B cell (primary cell): ENCODE measurements at regions not wholly inside any gene's neighbourhood (a gene's known extent, or its start where the extent isn't known, plus 50 kb on each side); places are given as distances from the start of the nearest gene placed in this dataset.

ENCODE experiments used
- ATAC-seq: fragments of 200-7000 bp; cut with Tn5 transposase; one replicate; pipeline ENCODE4 v1.10.0; 2021; ENCODE audit warnings: low read depth, mild to moderate bottlenecking, moderate number of reproducible peaks, moderate library complexity
- CTCF ChIA-PET: fragments of 350-600 bp; sonication (Branson Sonifier 250); formaldehyde crosslinking; loops from one replicate; lab custom pipeline; 2021; ENCODE audit warnings: antibody characterized with exemption, inconsistent platforms; lab: Charles Lee
- POLR2A ChIA-PET: fragments of 350-600 bp; sonication (Branson Sonifier 250); formaldehyde crosslinking; loops from one replicate; lab custom pipeline; 2021; ENCODE audit warnings: antibody characterized with exemption; lab: Charles Lee
- DNase-seq: peaks from one replicate; pipeline ENCODE4 v3.0.0; 2013
- H2AFZ ChIP-seq: 2 replicates; pipeline ENCODE4 v1.6.1; 2012; ENCODE audit warnings: mild to moderate bottlenecking, low read depth, low read length; ENCODE audit not compliant: insufficient read depth, poor library complexity, severe bottlenecking
- H3K27ac ChIP-seq, 2 donors: 1 replicate in 1 of 2; 2 replicates in 1 of 2; pipeline ENCODE4 v1.5.1; 2012 to 2013; ENCODE audit warnings: low read length in 2 of 2, mild to moderate bottlenecking in 2 of 2, moderate library complexity in 1 of 2
- H3K27me3 ChIP-seq, 4 experiments: fragments of 200-600 bp in 1 of 4; sonication (generic) in 1 of 4; replicated peaks in 1 of 4; 1 replicate in 2 of 4; 2 replicates in 2 of 4; pipeline versions ENCODE4 v1.6.1 to v1.7.0; 2013 to 2016; ENCODE audit warnings: low read length in 3 of 4, mild to moderate bottlenecking in 2 of 4, mixed read lengths in 1 of 4, moderate library complexity in 1 of 4; ENCODE audit not compliant: insufficient read depth in 4 of 4, control insufficient read depth in 3 of 4; ENCODE audit errors: control extremely low read depth in 1 of 4
- H3K36me3 ChIP-seq, 2 experiments: replicated peaks in 1 of 2; 1 replicate in 1 of 2; 2 replicates in 1 of 2; pipeline versions ENCODE4 v1.6.1 to v1.7.1; 2013; ENCODE audit warnings: low read length in 1 of 2; ENCODE audit not compliant: insufficient read depth in 2 of 2, control insufficient read depth in 1 of 2; ENCODE audit errors: control extremely low read depth in 1 of 2, extremely low read depth in 1 of 2
- H3K4me1 ChIP-seq, 2 donors: fragments of 200-600 bp in 1 of 2; sonication (generic) in 1 of 2; 1 replicate in 1 of 2; 2 replicates in 1 of 2; pipeline versions ENCODE4 v1.5.1 to v1.6.1; 2013 to 2017; ENCODE audit warnings: low read length in 2 of 2; ENCODE audit not compliant: control insufficient read depth in 2 of 2, insufficient read depth in 2 of 2
- H3K4me2 ChIP-seq: replicated peaks from 2 replicates; pipeline ENCODE3; 2012; ENCODE audit warnings: mild to moderate bottlenecking, low read depth, low read length; ENCODE audit not compliant: poor library complexity, severe bottlenecking
- H3K4me3 ChIP-seq, 5 experiments: fragments of 200-600 bp in 1 of 5; sonication (generic) in 1 of 5; 1 replicate in 3 of 5; 2 replicates in 2 of 5; pipeline versions ENCODE4 v1.5.1 to v1.7.0; 2011 to 2016; ENCODE audit warnings: low read length in 4 of 5, mild to moderate bottlenecking in 4 of 5, low read depth in 2 of 5, control low read depth in 1 of 5, moderate library complexity in 1 of 5; ENCODE audit not compliant: insufficient read depth in 1 of 5; ENCODE audit errors: control extremely low read depth in 1 of 5, extremely low read depth in 1 of 5
- H3K79me2 ChIP-seq: fragments of 200-600 bp; sonication (generic); one replicate; pipeline ENCODE4 v1.6.0; 2016; ENCODE audit warnings: low read length; ENCODE audit not compliant: control insufficient read depth, insufficient read depth
- H3K9ac ChIP-seq: fragments of 200-600 bp; sonication (generic); 2 replicates; pipeline ENCODE4 v1.6.1; 2017; ENCODE audit warnings: mild to moderate bottlenecking, low read length, moderate library complexity
- H3K9me3 ChIP-seq, 3 donors: one replicate each; pipeline versions ENCODE4 v1.6.1 to v1.7.1; 2013; ENCODE audit warnings: low read length in 2 of 3; ENCODE audit not compliant: control insufficient read depth in 2 of 3, insufficient read depth in 1 of 3; ENCODE audit errors: control extremely low read depth in 1 of 3
- H4K20me1 ChIP-seq: 2 replicates; pipeline ENCODE4 v1.6.0; 2012; ENCODE audit warnings: mild to moderate bottlenecking, low read length; ENCODE audit not compliant: insufficient read depth, control insufficient read depth, poor library complexity, severe bottlenecking
- H3K27ac Mint-ChIP-seq: one replicate; pipeline ENCODE4 v1.8.0; 2021; ENCODE audit warnings: mixed read lengths
- H3K27me3 Mint-ChIP-seq: one replicate; pipeline ENCODE4 v1.8.0; 2021; ENCODE audit warnings: mixed read lengths
- H3K4me1 Mint-ChIP-seq: one replicate; pipeline ENCODE4 v1.8.0; 2021; ENCODE audit warnings: mixed read lengths
- H3K4me3 Mint-ChIP-seq: one replicate; pipeline ENCODE4 v1.8.0; 2021; ENCODE audit warnings: mixed read lengths
- H3K9me3 Mint-ChIP-seq: one replicate; pipeline ENCODE4 v1.8.0; 2022; ENCODE audit warnings: mixed read lengths; ENCODE audit not compliant: insufficient read depth
- CTCF ChIP-seq: fragments of 200-600 bp; IDR thresholded peaks from one replicate; pipeline ENCODE4 v1.8.0; 2022; ENCODE audit warnings: antibody characterized with exemption, mild to moderate bottlenecking
- EZH2 ChIP-seq: IDR thresholded peaks from 2 replicates; pipeline ENCODE4 v1.6.1; 2012; ENCODE audit warnings: borderline replicate concordance, low read depth, mild to moderate bottlenecking, moderate library complexity, low read length; ENCODE audit not compliant: insufficient read depth, poor library complexity, severe bottlenecking
- WGBS: methylation state at CpG from one replicate; pipeline ENCODE4 v1.1.5; 2013; ENCODE audit warnings: missing lambda C conversion rate; ENCODE audit not compliant: insufficient coverage; 5-methylcytosine and 5-hydroxymethylcytosine counted together
- intact Hi-C: fragments of 100-400 bp; cut with micrococcal nuclease; formaldehyde crosslinking; loops from one replicate; pipeline ENCODE4 v1.10.0; 2022

GRCh38 chr10:131448171-131448570, 136.7 kb upstream of the TCERG1L start:
- no peak overlapping the region for H3K4me3 ChIP-seq
- no peaks in the 10 kb centered on the region for H3K36me3 ChIP-seq
- Mint-ChIP-seq H3K27me3 (peaks cover 9% of the 10 kb centered on the region), H3K9me3 (no peaks in the 10 kb centered on the region), H3K4me3 (no peak overlapping the region), H3K4me1 (peaks cover 4% of the 10 kb centered on the region), H3K27ac (no peak overlapping the region)
- peaks cover 0 to 17% (median 0%) of the 10 kb centered on the region in 3 donors for H3K9me3 ChIP-seq
- H2AFZ ChIP-seq: no peak overlapping the region
- no peak overlapping the region for H3K4me2 ChIP-seq
- peaks cover 0 to 5% (median 0%) of the 10 kb centered on the region in 4 experiments for H3K27me3 ChIP-seq
- no peaks in the 10 kb centered on the region for H3K79me2 ChIP-seq
- ATAC-seq (no peak), DNase-seq (no peak)
- H3K9ac ChIP-seq: no peak overlapping the region
- no peaks in the 10 kb centered on the region for H4K20me1 ChIP-seq
- ChIA-PET CTCF (no interaction called here), POLR2A (no interaction called here)
- intact Hi-C loops: no loop called here
- no peak overlapping the region for H3K27ac ChIP-seq
- WGBS: 87% methylated on average over 13 of the region's 13 CpGs
- TF ChIP-seq CTCF: no peak
- TF ChIP-seq EZH2: no peak
- H3K4me1 ChIP-seq: no peaks in the 10 kb centered on the region

- Histone ChIP-seq H4K20me1 (no peaks in the 10 kb centered on the region), H3K27me3 (peaks cover 0 to 12% (median 1%) of the 10 kb centered on the region in 4 experiments), H3K4me1 (no peaks in the 10 kb centered on the region), H3K9ac (no peak overlapping the region), H2AFZ (no peak overlapping the region), H3K36me3 (no peaks in the 10 kb centered on the region), H3K4me3 (no peak overlapping the region), H3K9me3 (peaks cover 0 to 20% (median 0%) of the 10 kb centered on the region in 3 donors), H3K27ac (no peak overlapping the region), H3K79me2 (no peaks in the 10 kb centered on the region), H3K4me2 (no peak overlapping the region)
- H3K4me3 Mint-ChIP-seq: no peak overlapping the region
- H3K4me1 Mint-ChIP-seq: peaks cover 4% of the 10 kb centered on the region
- WGBS: 96% methylated on average over 12 of the region's 14 CpGs
- CTCF ChIA-PET: no interaction called here
- POLR2A ChIA-PET: no interaction called here
- TF ChIP-seq EZH2: no peak
- H3K27me3 Mint-ChIP-seq: peaks cover 9% of the 10 kb centered on the region
- intact Hi-C loops: no loop called here
- no peaks in the 10 kb centered on the region for H3K9me3 Mint-ChIP-seq
- DNase-seq (no peak), ATAC-seq (no peak)
- no peak overlapping the region for H3K27ac Mint-ChIP-seq
Measured at GRCh38 chr10:131448883-131449282, 137.4 kb upstream of the TCERG1L start.
